ENCODE measurements at regions not wholly inside any gene's neighbourhood (a gene's known extent, or its start where the extent isn't known, plus 50 kb on each side); places are given as distances from the start of the nearest gene placed in this dataset.

GRCh38 chrX:95029571-95029970 is 1355.6 kb downstream of the FAM133A start:
- no peak for DNase-seq (ENCODE audit: low spot score)

GRCh38 chrX:95040104-95040503 is 1366.1 kb downstream of the FAM133A start:
- no peak for DNase-seq (ENCODE audit: low spot score)

GRCh38 chrX:95044331-95044730 is 1370.3 kb downstream of the FAM133A start:
- DNase-seq (ENCODE audit: low spot score), result no peak

- DNase-seq (ENCODE audit: low spot score), result no peak
Observed at GRCh38 chrX:95055991-95056390, 1382.0 kb downstream of the FAM133A start.

- DNase-seq (ENCODE audit: low spot score), result no peak
Observed at GRCh38 chrX:95056901-95057300, 1382.9 kb downstream of the FAM133A start.

GRCh38 chrX:95057341-95057740 is 1383.3 kb downstream of the FAM133A start:
- DNase-seq (ENCODE audit: low spot score), result no peak

GRCh38 chrX:95058815-95059214 is 1384.8 kb downstream of the FAM133A start:
- DNase-seq (ENCODE audit: low spot score), result peak; percentile 27

GRCh38 chrX:95059909-95060308 is 1385.9 kb downstream of the FAM133A start:
- no peak for DNase-seq (ENCODE audit: low spot score)

- DNase-seq (ENCODE audit: low spot score), result peak; percentile 1
Observed at GRCh38 chrX:95063554-95063953, 1389.5 kb downstream of the FAM133A start.

- no peak for DNase-seq (ENCODE audit: low spot score)
Observed at GRCh38 chrX:95065151-95065550, 1391.1 kb downstream of the FAM133A start.

- DNase-seq (ENCODE audit: low spot score), result peak; percentile 1
Observed at GRCh38 chrX:95071052-95071451, 1397.0 kb downstream of the FAM133A start.

GRCh38 chrX:95071621-95072020 is 1397.6 kb downstream of the FAM133A start:
- no peak for DNase-seq (ENCODE audit: low spot score)

GRCh38 chrX:95076449-95076848 is 1402.4 kb downstream of the FAM133A start:
- peak; percentile 7 for DNase-seq (ENCODE audit: low spot score)

GRCh38 chrX:95101851-95102390 is 1427.9 kb downstream of the FAM133A start:
- no peak for DNase-seq (ENCODE audit: low spot score)

GRCh38 chrX:95117556-95117955 is 1443.5 kb downstream of the FAM133A start:
- no peak for DNase-seq (ENCODE audit: low spot score)

GRCh38 chrX:95145848-95146490 is 1472.0 kb downstream of the FAM133A start:
- no peak for DNase-seq (ENCODE audit: low spot score)

- no peak for DNase-seq (ENCODE audit: low spot score)
Observed at GRCh38 chrX:95152810-95153209, 1478.8 kb downstream of the FAM133A start.

- no peak for DNase-seq (ENCODE audit: low spot score)
Observed at GRCh38 chrX:95156566-95156965, 1482.6 kb downstream of the FAM133A start.

All from GM03348 (cell line).